ENCODE measurements at regions not wholly inside any gene's neighbourhood (a gene's known extent, or its start where the extent isn't known, plus 50 kb on each side); places are given as distances from the start of the nearest gene placed in this dataset.

DNA sequence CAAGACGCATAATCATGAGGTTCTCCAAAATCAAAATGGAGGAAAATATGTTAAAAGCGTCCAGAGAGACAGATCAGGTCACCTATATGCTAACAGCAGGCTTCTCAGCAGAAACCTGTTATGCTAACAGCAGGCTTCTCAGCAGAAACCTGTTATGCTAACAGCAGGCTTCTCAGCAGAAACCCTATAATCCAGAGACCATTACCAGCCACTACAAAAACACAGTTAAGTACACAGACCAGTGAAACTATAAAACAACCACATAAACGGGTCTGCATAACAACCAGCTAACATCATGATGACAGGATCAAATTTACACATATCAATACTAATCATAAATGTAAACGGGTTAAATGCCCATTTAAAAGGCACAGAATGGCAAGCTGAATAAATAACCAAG is 1548.4 kb upstream of the TMEFF2 start:
- Histone ChIP-seq H3K4me3 (no peak overlapping the region), H4K20me1 (ENCODE audit: insufficient read depth, poor library complexity, severe bottlenecking) (no peaks in the 10 kb centered on the region), H2AFZ (no peak overlapping the region), H3K79me2 (no peaks in the 10 kb centered on the region), H3K27me3 (no peaks in the 10 kb centered on the region), H3K4me2 (no peak overlapping the region), H3K4me1 (ENCODE audit: insufficient read depth) (no peaks in the 10 kb centered on the region), H3K9me2 (replicated peaks; ENCODE audit: insufficient read depth) (no peaks in the 10 kb centered on the region), H3K9me3 (ENCODE audit: low read depth) (no peaks in the 10 kb centered on the region), H3K36me3 (replicated peaks; ENCODE audit: insufficient read depth, low read depth) (no peaks in the 10 kb centered on the region), H3K27ac (no peak overlapping the region)
- WGBS (ENCODE audit: low lambda C conversion rate, missing lambda C conversion rate): 46% methylated on average over 4 of the region's 4 CpGs
- no peak for DNase-seq (ENCODE audit: low spot score)
- no peak for TF ChIP-seq EZH2 (IDR thresholded peaks at IDR 0.05; ENCODE audit: borderline replicate concordance)
- no peak for TF ChIP-seq EZH2phosphoT487 (IDR thresholded peaks at IDR 0.05; ENCODE audit: low read depth, severe bottlenecking, unreplicated experiment)

DNA sequence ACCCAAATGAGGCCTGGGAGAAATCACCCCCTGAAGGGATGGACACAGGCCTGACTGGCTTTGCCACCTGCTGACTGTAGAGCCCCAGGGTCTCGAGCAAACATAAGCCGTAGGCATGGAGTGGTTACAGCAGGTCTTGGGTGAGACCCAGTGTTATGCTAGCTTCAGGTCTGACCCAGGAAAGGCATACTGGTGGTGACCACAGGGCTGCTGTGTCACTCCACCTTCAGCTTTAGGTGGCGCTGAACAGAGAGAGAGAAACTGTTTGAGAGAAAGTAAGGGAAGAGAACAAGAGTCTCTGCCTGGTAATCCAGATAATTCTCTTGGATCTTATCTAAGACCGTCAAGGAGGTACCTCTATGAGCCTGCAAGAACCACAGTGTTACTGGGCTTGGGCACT is 1544.2 kb upstream of the TMEFF2 start:
- no peak for DNase-seq (ENCODE audit: low spot score)
- no peak overlapping the region for H3K27ac ChIP-seq
- H3K4me1 ChIP-seq (ENCODE audit: insufficient read depth): no peaks in the 10 kb centered on the region
- TF ChIP-seq, protein P1, sequence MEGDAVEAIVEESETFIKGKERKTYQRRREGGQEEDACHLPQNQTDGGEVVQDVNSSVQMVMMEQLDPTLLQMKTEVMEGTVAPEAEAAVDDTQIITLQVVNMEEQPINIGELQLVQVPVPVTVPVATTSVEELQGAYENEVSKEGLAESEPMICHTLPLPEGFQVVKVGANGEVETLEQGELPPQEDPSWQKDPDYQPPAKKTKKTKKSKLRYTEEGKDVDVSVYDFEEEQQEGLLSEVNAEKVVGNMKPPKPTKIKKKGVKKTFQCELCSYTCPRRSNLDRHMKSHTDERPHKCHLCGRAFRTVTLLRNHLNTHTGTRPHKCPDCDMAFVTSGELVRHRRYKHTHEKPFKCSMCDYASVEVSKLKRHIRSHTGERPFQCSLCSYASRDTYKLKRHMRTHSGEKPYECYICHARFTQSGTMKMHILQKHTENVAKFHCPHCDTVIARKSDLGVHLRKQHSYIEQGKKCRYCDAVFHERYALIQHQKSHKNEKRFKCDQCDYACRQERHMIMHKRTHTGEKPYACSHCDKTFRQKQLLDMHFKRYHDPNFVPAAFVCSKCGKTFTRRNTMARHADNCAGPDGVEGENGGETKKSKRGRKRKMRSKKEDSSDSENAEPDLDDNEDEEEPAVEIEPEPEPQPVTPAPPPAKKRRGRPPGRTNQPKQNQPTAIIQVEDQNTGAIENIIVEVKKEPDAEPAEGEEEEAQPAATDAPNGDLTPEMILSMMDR (IDR thresholded peaks at IDR 0.05; ENCODE audit: poor library complexity): no peak
- no peak for TF ChIP-seq EZH2phosphoT487 (IDR thresholded peaks at IDR 0.05; ENCODE audit: low read depth, severe bottlenecking, unreplicated experiment)
- no peak for TF ChIP-seq EZH2 (IDR thresholded peaks at IDR 0.05; ENCODE audit: borderline replicate concordance)
- WGBS (ENCODE audit: low lambda C conversion rate, missing lambda C conversion rate): 96% methylated on average over 4 of the region's 4 CpGs
- no peak overlapping the region for H3K4me2 ChIP-seq
- no peaks in the 10 kb centered on the region for H3K36me3 ChIP-seq (replicated peaks; ENCODE audit: insufficient read depth, low read depth)
- H4K20me1 ChIP-seq (ENCODE audit: insufficient read depth, poor library complexity, severe bottlenecking): no peaks in the 10 kb centered on the region
- no peak overlapping the region for H2AFZ ChIP-seq
- H3K79me2 ChIP-seq: no peaks in the 10 kb centered on the region
- H3K27me3 ChIP-seq: no peaks in the 10 kb centered on the region
- no peaks in the 10 kb centered on the region for H3K9me3 ChIP-seq (ENCODE audit: low read depth)
- no peak overlapping the region for H3K4me3 ChIP-seq
- no peaks in the 10 kb centered on the region for H3K9me2 ChIP-seq (replicated peaks; ENCODE audit: insufficient read depth)

DNA sequence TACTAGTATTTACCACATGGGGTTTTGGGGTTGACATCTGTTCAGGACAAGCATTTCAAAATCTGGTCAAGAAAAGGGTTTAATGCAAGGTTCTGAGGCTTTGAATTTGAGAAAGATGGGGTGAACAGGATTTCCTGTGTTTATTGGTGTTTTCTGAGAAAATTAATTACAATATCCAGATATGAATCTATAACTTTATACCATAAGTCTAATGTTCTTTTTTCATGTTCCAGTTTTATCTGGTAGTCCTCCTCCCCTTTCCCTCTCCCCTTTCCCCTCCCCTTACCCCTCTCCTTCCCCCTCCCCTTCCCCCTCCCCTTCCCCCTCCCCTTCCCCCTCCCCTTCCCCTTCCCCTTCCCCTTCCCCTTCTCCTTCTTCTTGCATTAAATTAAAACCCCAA is 1518.2 kb upstream of the TMEFF2 start:
- Histone ChIP-seq H3K27ac (no peak overlapping the region), H3K9me2 (replicated peaks; ENCODE audit: insufficient read depth) (no peaks in the 10 kb centered on the region), H3K79me2 (no peaks in the 10 kb centered on the region), H3K36me3 (replicated peaks; ENCODE audit: insufficient read depth, low read depth) (no peaks in the 10 kb centered on the region), H3K4me3 (no peak overlapping the region), H4K20me1 (ENCODE audit: insufficient read depth, poor library complexity, severe bottlenecking) (no peaks in the 10 kb centered on the region), H3K9me3 (ENCODE audit: low read depth) (no peaks in the 10 kb centered on the region), H2AFZ (no peak overlapping the region), H3K4me1 (ENCODE audit: insufficient read depth) (no peaks in the 10 kb centered on the region), H3K4me2 (no peak overlapping the region), H3K27me3 (no peaks in the 10 kb centered on the region)
- no peak for DNase-seq (ENCODE audit: low spot score)
- TF ChIP-seq EZH2phosphoT487 (IDR thresholded peaks at IDR 0.05; ENCODE audit: low read depth, severe bottlenecking, unreplicated experiment) (no peak), EZH2 (IDR thresholded peaks at IDR 0.05; ENCODE audit: borderline replicate concordance) (no peak)
- TF ChIP-seq, protein P1 (IDR thresholded peaks at IDR 0.05; ENCODE audit: poor library complexity): no peak

DNA sequence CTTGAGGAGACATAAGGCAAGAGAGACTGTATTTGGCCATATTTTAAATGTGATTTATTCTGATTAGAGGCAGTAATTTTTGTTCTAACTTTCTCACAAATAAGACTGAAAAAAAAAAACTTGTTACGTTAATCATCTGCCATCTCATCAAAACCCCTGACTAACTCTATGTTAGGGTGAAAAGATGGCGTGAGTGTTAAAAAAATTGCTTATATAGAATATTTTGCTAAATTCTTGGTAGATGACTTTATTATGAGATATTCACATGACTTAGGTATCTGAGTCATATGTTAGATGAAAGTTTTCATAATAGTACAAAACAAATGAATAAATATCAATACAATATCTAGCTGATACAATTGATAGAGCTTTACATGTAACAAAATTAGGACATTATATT is 1508.7 kb upstream of the TMEFF2 start:
- Histone ChIP-seq H3K9me3 (ENCODE audit: low read depth) (no peaks in the 10 kb centered on the region), H3K4me1 (ENCODE audit: insufficient read depth) (no peaks in the 10 kb centered on the region), H3K27me3 (no peaks in the 10 kb centered on the region), H3K79me2 (no peaks in the 10 kb centered on the region), H2AFZ (no peak overlapping the region), H4K20me1 (ENCODE audit: insufficient read depth, poor library complexity, severe bottlenecking) (no peaks in the 10 kb centered on the region), H3K4me3 (no peak overlapping the region), H3K4me2 (no peak overlapping the region), H3K9me2 (replicated peaks; ENCODE audit: insufficient read depth) (no peaks in the 10 kb centered on the region), H3K27ac (no peak overlapping the region), H3K36me3 (replicated peaks; ENCODE audit: insufficient read depth, low read depth) (no peaks in the 10 kb centered on the region)
- WGBS (ENCODE audit: low lambda C conversion rate, missing lambda C conversion rate): 75% methylated on average over 2 of the region's 2 CpGs
- TF ChIP-seq, protein P1 (IDR thresholded peaks at IDR 0.05; ENCODE audit: poor library complexity): no peak
- TF ChIP-seq EZH2 (IDR thresholded peaks at IDR 0.05; ENCODE audit: borderline replicate concordance) (no peak), EZH2phosphoT487 (IDR thresholded peaks at IDR 0.05; ENCODE audit: low read depth, severe bottlenecking, unreplicated experiment) (no peak)
- DNase-seq (ENCODE audit: low spot score): no peak

Data from hepatocyte (in vitro differentiated cells).